Fibroblast of pulmonary artery (primary cell): ENCODE measurements at regions not wholly inside any gene's neighbourhood (a gene's known extent, or its start where the extent isn't known, plus 50 kb on each side); places are given as distances from the start of the nearest gene placed in this dataset.

Source experiments
- DNase-seq: peaks from one replicate; pipeline ENCODE4 v3.0.0-alpha.2; 2010; ENCODE audit warnings: low read depth
- H3K4me3 ChIP-seq: replicated peaks from 2 replicates; pipeline ENCODE4 v1.5.1; 2011; ENCODE audit warnings: low read depth, mild to moderate bottlenecking, control low read depth, low read length, moderate library complexity
- TF ChIP-seq, protein P1 (sequence below): IDR thresholded peaks from 2 replicates; pipeline ENCODE4 v1.5.1; 2011; ENCODE audit warnings: mild to moderate bottlenecking, control low read depth, low read length, inconsistent platforms; ENCODE audit errors: missing control alignments

DNA sequence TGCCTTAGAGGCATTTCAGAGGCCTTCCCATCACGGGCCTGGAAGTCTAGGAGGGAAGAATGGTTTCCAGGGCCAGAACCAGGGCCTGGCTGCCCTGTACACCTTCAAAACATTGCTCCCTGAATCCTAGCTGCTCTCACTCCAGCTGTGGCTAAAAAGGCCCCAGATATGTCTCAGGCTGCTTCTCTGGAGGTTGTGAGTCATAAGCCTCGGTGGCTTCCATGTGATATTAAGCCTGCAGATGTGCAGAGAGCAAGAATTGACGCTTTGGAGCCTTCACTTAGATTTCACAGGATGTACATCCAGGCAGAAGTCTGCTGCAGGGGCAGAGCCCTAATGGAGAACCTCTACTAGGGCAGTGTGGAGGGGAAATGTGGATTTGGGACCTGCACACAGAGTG, 502.5 kb downstream of the GRXCR1 start:
- H3K4me3 ChIP-seq, result no peak overlapping the region
- TF ChIP-seq, protein P1, sequence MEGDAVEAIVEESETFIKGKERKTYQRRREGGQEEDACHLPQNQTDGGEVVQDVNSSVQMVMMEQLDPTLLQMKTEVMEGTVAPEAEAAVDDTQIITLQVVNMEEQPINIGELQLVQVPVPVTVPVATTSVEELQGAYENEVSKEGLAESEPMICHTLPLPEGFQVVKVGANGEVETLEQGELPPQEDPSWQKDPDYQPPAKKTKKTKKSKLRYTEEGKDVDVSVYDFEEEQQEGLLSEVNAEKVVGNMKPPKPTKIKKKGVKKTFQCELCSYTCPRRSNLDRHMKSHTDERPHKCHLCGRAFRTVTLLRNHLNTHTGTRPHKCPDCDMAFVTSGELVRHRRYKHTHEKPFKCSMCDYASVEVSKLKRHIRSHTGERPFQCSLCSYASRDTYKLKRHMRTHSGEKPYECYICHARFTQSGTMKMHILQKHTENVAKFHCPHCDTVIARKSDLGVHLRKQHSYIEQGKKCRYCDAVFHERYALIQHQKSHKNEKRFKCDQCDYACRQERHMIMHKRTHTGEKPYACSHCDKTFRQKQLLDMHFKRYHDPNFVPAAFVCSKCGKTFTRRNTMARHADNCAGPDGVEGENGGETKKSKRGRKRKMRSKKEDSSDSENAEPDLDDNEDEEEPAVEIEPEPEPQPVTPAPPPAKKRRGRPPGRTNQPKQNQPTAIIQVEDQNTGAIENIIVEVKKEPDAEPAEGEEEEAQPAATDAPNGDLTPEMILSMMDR, result no peak
- DNase-seq, result peak; percentile 8

DNA sequence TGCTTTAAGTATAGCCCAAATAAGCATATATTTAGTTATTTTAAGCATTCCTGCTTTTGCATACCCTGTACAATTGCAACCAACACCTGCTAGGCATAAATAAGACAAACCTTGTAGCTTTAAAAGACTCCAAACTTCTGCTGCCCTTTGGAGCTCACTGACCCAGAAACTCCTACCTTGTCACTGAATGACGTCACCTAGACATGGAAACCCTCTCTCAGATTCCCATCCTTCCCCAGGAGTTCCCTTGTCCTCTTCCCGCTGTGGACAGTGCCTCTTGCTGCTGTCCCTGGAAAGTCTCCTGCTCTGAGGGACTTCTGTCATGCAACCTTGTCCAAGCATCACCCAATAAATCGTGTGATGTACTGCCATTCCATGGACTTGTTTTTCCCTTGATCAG, 507.2 kb downstream of the GRXCR1 start:
- TF ChIP-seq, protein P1, result no peak
- no peak overlapping the region for H3K4me3 ChIP-seq
- DNase-seq, result no peak

DNA sequence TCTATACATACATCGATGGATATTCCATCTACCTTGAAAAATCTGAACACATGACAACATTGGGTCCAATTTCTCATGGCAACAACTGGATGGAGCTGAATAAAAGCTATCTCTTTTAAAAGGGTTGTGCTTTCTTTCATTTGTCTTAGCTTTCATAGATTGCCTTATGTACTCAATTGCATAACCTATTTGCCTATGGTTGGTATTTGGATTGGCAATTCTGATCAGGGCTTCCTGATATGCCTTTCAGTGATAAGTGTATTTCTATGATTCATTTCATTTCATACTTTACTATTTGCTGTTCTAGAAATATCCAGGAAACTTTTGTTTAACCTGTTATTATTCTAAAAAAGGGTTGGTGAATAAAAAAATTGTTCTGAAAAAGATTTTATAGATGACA, 509.9 kb downstream of the GRXCR1 start:
- no peak overlapping the region for H3K4me3 ChIP-seq
- DNase-seq, result no peak
- TF ChIP-seq, protein P1, result no peak

DNA sequence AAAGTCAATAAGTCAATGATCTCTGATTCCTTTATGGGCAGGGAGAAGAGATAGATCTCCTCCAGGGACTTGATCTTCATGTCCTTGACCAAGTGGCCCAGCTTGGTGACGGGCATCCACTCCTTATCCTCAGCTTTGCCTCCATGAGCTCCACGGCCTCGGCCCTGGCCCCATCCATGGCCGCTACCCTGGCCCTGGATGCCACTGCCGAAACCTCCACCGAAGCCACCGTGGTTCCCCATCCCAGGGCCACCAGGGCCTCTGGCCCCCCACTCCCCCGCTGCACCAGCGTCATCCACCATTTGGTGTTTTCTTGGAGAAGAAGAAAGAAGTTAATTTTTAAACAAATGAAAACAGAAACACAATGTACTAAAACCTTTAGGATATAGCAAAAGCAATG, 518.1 kb downstream of the GRXCR1 start:
- TF ChIP-seq, protein P1, result no peak
- no peak overlapping the region for H3K4me3 ChIP-seq
- no peak for DNase-seq

DNA sequence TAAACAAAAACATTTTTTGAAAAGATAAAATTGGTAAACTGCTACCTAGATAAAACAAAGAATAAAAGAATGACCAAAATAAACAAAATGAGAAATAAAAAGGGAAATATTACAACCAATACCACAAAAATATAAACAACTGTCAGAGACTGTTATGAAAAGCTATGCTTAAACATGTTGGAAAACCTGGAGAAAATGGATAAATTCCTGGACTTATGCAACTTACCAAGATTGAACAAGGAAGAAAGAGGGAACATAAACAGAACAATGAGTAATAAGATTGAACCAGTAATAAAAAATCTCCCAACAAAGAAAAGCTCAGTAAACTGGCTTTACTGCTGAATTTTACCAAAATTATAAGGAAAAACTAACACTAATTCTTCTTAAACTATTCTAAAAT, 518.7 kb downstream of the GRXCR1 start:
- peak; percentile 18 for DNase-seq
- TF ChIP-seq, protein P1, result no peak
- no peak overlapping the region for H3K4me3 ChIP-seq

DNA sequence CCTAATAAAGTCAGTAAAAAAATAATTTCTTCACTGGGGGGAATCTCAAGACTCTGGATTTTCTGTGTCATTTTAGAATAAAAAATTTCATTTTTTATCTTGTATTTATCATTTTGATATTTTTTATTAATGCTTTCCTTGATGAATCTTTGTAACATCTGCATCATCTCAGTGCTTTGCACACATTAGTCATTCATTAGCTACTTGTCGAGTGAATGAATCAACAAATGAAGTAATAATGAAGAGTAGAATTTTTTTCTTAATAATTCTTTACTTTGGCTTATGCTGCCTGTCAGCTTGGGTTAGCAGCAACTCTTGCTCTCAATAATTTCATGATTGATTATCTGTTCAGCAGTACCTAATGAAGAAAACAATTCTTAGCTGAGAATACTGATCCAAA, 530.8 kb downstream of the GRXCR1 start:
- no peak overlapping the region for H3K4me3 ChIP-seq

DNA sequence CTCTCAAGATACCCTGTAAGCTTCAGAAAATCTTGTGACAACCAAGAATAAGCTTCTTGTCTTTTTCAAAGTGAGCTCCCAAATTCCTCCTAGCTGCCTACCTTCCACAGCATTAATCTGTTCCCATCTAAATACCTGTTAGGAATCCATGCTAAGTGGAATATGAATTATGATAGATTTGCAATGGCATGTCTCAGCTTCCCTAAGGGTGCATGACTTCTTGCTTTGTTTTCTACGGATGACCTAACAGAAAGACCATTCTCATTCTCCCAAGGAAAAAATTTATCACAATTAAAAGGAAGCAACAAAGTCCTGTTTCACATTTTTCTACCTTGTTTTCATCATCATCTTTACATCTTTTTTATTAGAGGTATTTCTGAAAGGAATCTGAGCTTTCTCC, 532.7 kb downstream of the GRXCR1 start:
- TF ChIP-seq, protein P1, result no peak
- no peak overlapping the region for H3K4me3 ChIP-seq
- no peak for DNase-seq

More for the DNA sequence above, 530.8 kb downstream of the GRXCR1 start:
- no peak for DNase-seq
- TF ChIP-seq, protein P1, result no peak
